Stimulated activated memory B cell treated with anti-CD40 and anti-IgM and Interleukin-4, amounts not matched to agents 10 μg/mL and 1 μg/mL and 100 μg/mL, for 72 hours (primary cell): ENCODE measurements at regions not wholly inside any gene's neighbourhood (a gene's known extent, or its start where the extent isn't known, plus 50 kb on each side); places are given as distances from the start of the nearest gene placed in this dataset.
"Not testable (repeated sequence)": the region's sequence is repeated elsewhere in the genome, so short reads cannot be mapped to it uniquely, and the experiment has no call there.

Experiments used
- ATAC-seq: fragments of 150-1000 bp; cut with Tn5 transposase; 2 replicates; pipeline ENCODE4 v1.10.0; 2021
- H3K27ac Mint-ChIP-seq: one replicate; pipeline ENCODE4 v1.8.0; 2022; ENCODE audit warnings: mild to moderate bottlenecking, mixed read lengths
- H3K27me3 Mint-ChIP-seq: one replicate; pipeline ENCODE4 v1.8.0; 2022; ENCODE audit warnings: mixed read lengths
- H3K36me3 Mint-ChIP-seq: one replicate; pipeline ENCODE4 v1.8.0; 2022; ENCODE audit warnings: mixed read lengths
- H3K4me1 Mint-ChIP-seq: one replicate; pipeline ENCODE4 v1.8.0; 2022; ENCODE audit warnings: mixed read lengths
- H3K4me3 Mint-ChIP-seq: one replicate; pipeline ENCODE4 v1.8.0; 2022; ENCODE audit warnings: mild to moderate bottlenecking, moderate library complexity, mixed read lengths
- H3K9me3 Mint-ChIP-seq: one replicate; pipeline ENCODE4 v1.8.0; 2022; ENCODE audit warnings: mixed read lengths

- no peak overlapping the region for H3K27ac Mint-ChIP-seq
- no peak for ATAC-seq
- no peaks in the 10 kb centered on the region for H3K9me3 Mint-ChIP-seq
- H3K4me1 Mint-ChIP-seq, result no peaks in the 10 kb centered on the region
- no peak overlapping the region for H3K4me3 Mint-ChIP-seq
- no peaks in the 10 kb centered on the region for H3K36me3 Mint-ChIP-seq
- H3K27me3 Mint-ChIP-seq, result peaks cover 27% of the 10 kb centered on the region
These were observed 76.0 kb downstream of the GADD45G start for GRCh38 chr9:89680547-89681467.

GRCh38 chr9:89681468-89681859 is 76.7 kb downstream of the GADD45G start:
- not testable (repeated sequence) for H3K9me3 Mint-ChIP-seq, H3K4me1 Mint-ChIP-seq, ATAC-seq, H3K36me3 Mint-ChIP-seq, H3K4me3 Mint-ChIP-seq, H3K27ac Mint-ChIP-seq
- H3K27me3 Mint-ChIP-seq, result peaks cover 34% of the 10 kb centered on the region

- H3K36me3 Mint-ChIP-seq, result no peaks in the 10 kb centered on the region
- H3K27me3 Mint-ChIP-seq, result peaks cover 24% of the 10 kb centered on the region
- no peak overlapping the region for H3K27ac Mint-ChIP-seq
- no peaks in the 10 kb centered on the region for H3K9me3 Mint-ChIP-seq
- H3K4me1 Mint-ChIP-seq, result no peaks in the 10 kb centered on the region
- no peak for ATAC-seq
- no peak overlapping the region for H3K4me3 Mint-ChIP-seq
These were observed 78.8 kb downstream of the GADD45G start for GRCh38 chr9:89683626-89684025.

GRCh38 chr9:89684218-89684617 is 79.4 kb downstream of the GADD45G start:
- Mint-ChIP-seq H3K4me1 (no peaks in the 10 kb centered on the region), H3K27ac (no peak overlapping the region), H3K36me3 (no peaks in the 10 kb centered on the region), H3K9me3 (no peaks in the 10 kb centered on the region), H3K27me3 (peaks cover 20% of the 10 kb centered on the region), H3K4me3 (no peak overlapping the region)
- no peak for ATAC-seq

- Mint-ChIP-seq H3K27me3 (peaks cover 20% of the 10 kb centered on the region), H3K27ac (no peak overlapping the region), H3K36me3 (no peaks in the 10 kb centered on the region), H3K4me3 (no peak overlapping the region), H3K4me1 (no peaks in the 10 kb centered on the region), H3K9me3 (no peaks in the 10 kb centered on the region)
- ATAC-seq, result no peak
These were observed 80.3 kb downstream of the GADD45G start for GRCh38 chr9:89684912-89685636.

- no peak overlapping the region for H3K4me3 Mint-ChIP-seq
- H3K36me3 Mint-ChIP-seq, result no peaks in the 10 kb centered on the region
- H3K4me1 Mint-ChIP-seq, result peaks cover 4% of the 10 kb centered on the region
- peaks cover 20% of the 10 kb centered on the region for H3K27me3 Mint-ChIP-seq
- H3K27ac Mint-ChIP-seq, result peak overlapping the region; percentile 2
- H3K9me3 Mint-ChIP-seq, result no peaks in the 10 kb centered on the region
- ATAC-seq, result no peak
These were observed 80.9 kb downstream of the GADD45G start for GRCh38 chr9:89685698-89686097.

DNA sequence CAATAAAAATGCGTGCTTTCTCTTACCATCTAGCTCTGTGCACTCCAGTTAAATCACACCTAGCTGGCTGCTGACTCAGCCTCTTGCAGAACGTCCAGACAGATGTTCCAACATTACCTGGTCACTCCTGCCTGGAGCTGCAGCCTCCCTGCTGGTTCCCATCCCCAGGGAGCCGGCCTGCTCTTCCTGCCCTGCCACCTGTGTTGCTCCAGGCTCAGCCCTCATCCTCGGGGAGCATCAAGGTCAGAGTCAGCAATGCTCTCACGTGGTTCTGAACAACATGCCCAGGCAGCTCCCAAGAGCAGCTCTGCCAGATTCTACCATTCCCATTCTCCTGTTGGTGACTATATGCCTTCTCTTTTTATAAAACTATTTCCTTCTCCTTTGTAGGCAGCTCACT is 81.3 kb downstream of the GADD45G start:
- Mint-ChIP-seq H3K9me3 (no peaks in the 10 kb centered on the region), H3K4me1 (peaks cover 9% of the 10 kb centered on the region), H3K36me3 (no peaks in the 10 kb centered on the region), H3K27ac (peak overlapping the region; percentile 2), H3K4me3 (no peak overlapping the region), H3K27me3 (peaks cover 20% of the 10 kb centered on the region)
- no peak for ATAC-seq

DNA sequence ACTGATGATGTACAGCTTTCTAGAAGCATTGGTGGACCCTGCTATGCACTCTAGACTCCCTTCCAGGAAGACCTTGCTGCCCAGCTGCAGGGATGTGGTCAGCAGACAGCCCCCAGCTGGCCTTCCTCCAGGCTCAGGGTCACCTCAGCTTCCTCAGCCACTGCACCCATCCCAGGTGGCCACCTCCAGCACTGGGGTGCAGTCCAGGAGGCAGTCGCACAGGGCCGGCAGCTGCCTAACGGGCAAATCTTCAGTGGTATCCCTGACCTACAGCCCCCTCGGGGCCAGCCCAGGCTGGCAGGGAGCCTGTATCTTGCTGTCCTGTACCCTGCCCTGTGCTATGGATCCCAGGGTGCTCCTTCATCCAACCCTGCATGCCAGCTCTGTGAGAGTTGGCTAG is 81.8 kb downstream of the GADD45G start:
- peak overlapping the region; percentile 2 for H3K27ac Mint-ChIP-seq
- peaks cover 20% of the 10 kb centered on the region for H3K27me3 Mint-ChIP-seq
- H3K4me1 Mint-ChIP-seq, result peaks cover 13% of the 10 kb centered on the region
- no peaks in the 10 kb centered on the region for H3K36me3 Mint-ChIP-seq
- no peaks in the 10 kb centered on the region for H3K9me3 Mint-ChIP-seq
- no peak overlapping the region for H3K4me3 Mint-ChIP-seq
- no peak for ATAC-seq

- Mint-ChIP-seq H3K9me3 (no peaks in the 10 kb centered on the region), H3K27ac (no peak overlapping the region), H3K36me3 (no peaks in the 10 kb centered on the region), H3K27me3 (peaks cover 20% of the 10 kb centered on the region), H3K4me1 (peaks cover 14% of the 10 kb centered on the region), H3K4me3 (no peak overlapping the region)
- no peak for ATAC-seq
These were observed 82.4 kb downstream of the GADD45G start for GRCh38 chr9:89687188-89687587.

DNA sequence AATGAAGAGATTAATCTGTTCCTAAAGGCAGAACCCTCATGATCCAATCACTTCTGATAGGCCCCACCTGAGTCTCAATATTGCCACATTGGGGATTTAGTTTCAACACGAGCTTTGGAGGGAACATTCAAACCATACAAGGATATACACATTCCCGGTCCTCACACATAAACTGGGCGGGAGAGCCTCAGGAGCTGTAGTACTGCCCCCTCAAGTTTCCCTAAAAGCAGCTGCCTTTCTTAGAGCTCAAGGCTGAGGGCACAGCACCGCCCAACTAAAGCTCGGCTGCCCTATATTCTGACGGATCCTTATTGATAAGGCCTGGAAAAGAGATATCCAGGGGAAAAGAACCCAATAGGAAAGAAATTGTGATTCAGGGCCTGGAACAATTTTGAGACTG is 83.0 kb downstream of the GADD45G start:
- Mint-ChIP-seq H3K36me3 (no peaks in the 10 kb centered on the region), H3K4me3 (no peak overlapping the region), H3K27ac (no peak overlapping the region), H3K27me3 (peaks cover 22% of the 10 kb centered on the region), H3K4me1 (peaks cover 14% of the 10 kb centered on the region), H3K9me3 (no peaks in the 10 kb centered on the region)
- ATAC-seq, result no peak

DNA sequence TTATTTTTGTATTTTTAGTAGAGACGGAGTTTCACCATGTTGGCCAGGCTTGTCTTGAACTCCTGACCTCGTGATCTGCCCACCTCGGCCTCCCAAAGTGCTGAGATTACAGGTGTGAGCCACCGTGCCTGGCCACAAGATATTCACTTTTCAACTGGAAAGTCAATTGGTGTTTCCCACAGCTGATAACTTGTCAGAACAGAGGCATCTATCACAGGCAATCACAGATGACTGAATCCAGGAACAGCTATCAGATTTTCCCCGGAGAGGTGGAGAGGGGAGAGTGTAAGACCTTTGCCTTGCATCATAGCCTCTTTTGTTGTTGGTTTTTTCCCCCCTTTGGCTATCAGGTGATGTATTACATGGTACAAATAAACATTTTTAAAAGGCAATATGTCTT is 84.5 kb downstream of the GADD45G start:
- Mint-ChIP-seq H3K4me1 (peaks cover 14% of the 10 kb centered on the region), H3K27me3 (peaks cover 37% of the 10 kb centered on the region)
- not testable (repeated sequence) for ATAC-seq, H3K9me3 Mint-ChIP-seq, H3K36me3 Mint-ChIP-seq, H3K27ac Mint-ChIP-seq, H3K4me3 Mint-ChIP-seq

DNA sequence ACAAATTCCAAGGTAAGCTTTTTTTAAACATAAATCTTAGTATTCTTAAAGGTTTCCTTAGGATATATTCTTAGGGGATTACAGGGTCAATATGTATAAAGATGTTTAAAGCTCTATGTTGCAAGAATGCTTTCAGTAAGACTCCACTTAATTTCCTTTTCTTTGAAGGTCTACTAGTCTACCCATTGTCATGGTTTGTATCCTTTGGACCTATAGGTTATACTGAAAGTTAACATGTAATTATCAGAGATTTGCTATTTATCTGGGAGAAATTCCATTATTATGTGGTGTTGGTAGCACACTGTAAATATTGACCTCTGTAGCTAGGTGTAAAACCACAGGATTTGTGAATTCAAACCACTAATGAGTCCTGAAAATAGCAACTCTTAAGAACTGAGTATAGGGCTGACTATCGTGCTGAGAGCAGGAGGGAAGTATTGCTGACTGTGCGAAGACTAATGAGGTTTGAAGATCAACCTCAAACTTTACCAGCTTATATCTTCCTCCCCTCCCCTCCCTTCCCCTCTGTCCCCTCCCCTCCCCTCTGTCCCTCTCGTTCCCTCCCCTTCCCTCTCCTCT is 85.6 kb downstream of the GADD45G start:
- peak; percentile 90 for ATAC-seq
- Mint-ChIP-seq H3K27ac (peak overlapping the region; percentile 26), H3K36me3 (no peaks in the 10 kb centered on the region), H3K9me3 (no peaks in the 10 kb centered on the region), H3K4me3 (no peak overlapping the region), H3K4me1 (peaks cover 14% of the 10 kb centered on the region), H3K27me3 (peaks cover 43% of the 10 kb centered on the region)

DNA sequence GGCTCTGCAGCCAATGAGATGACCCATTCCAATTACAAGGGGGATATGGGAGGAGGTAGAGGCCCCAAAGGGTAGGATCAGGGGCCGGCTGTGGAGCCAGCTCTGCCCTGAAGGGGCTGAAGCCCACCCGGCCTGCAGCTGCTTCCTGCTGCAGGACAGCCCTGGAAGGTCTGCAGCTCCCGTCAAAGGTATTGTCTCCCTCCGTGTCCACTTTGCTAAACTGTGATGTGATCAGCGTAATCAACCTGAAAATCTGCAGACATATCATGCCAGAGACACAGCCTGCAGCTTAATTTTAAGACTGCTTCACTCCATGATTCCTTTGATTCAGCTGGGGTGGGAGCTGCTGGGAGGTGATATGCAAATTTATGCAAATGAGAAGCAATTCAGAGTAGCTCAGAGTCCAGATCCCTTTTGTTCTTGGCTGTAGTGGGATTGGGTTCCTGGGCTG is 90.7 kb downstream of the GADD45G start:
- H3K27ac Mint-ChIP-seq, result no peak overlapping the region
- no peak overlapping the region for H3K4me3 Mint-ChIP-seq
- ATAC-seq, result no peak
- H3K36me3 Mint-ChIP-seq, result no peaks in the 10 kb centered on the region
- H3K27me3 Mint-ChIP-seq, result peaks cover 28% of the 10 kb centered on the region
- H3K4me1 Mint-ChIP-seq, result peaks cover 23% of the 10 kb centered on the region
- no peaks in the 10 kb centered on the region for H3K9me3 Mint-ChIP-seq

- not testable (repeated sequence) for ATAC-seq, H3K36me3 Mint-ChIP-seq, H3K27ac Mint-ChIP-seq, H3K9me3 Mint-ChIP-seq, H3K4me3 Mint-ChIP-seq
- H3K4me1 Mint-ChIP-seq, result peaks cover 19% of the 10 kb centered on the region
- peaks cover 28% of the 10 kb centered on the region for H3K27me3 Mint-ChIP-seq
These were observed 91.2 kb downstream of the GADD45G start for GRCh38 chr9:89695979-89696378.

- H3K27me3 Mint-ChIP-seq, result peaks cover 28% of the 10 kb centered on the region
- H3K27ac Mint-ChIP-seq, result no peak overlapping the region
These were observed 92.0 kb downstream of the GADD45G start for GRCh38 chr9:89696780-89697179.

More at GRCh38 chr9:89696780-89697179, 92.0 kb downstream of the GADD45G start:
- ATAC-seq, result no peak
- H3K9me3 Mint-ChIP-seq, result no peaks in the 10 kb centered on the region
- H3K36me3 Mint-ChIP-seq, result no peaks in the 10 kb centered on the region
- no peak overlapping the region for H3K4me3 Mint-ChIP-seq
- H3K4me1 Mint-ChIP-seq, result peaks cover 20% of the 10 kb centered on the region
